ENCODE measurements at regions not wholly inside any gene's neighbourhood (a gene's known extent, or its start where the extent isn't known, plus 50 kb on each side); places are given as distances from the start of the nearest gene placed in this dataset.

GRCh38 chr15:69824075-69824876 is 273.4 kb downstream of the TLE3 start:
- no peak for DNase-seq
- Histone ChIP-seq H3K4me3 (ENCODE audit: insufficient read depth, low read depth, low read length, poor library complexity, severe bottlenecking) (no peak overlapping the region), H3K27ac (ENCODE audit: insufficient read depth, low read length, poor library complexity, severe bottlenecking) (no peak overlapping the region), H3K4me1 (ENCODE audit: control insufficient read depth, insufficient read depth, low read length, poor library complexity, severe bottlenecking) (no peaks in the 10 kb centered on the region), H3K27me3 (replicated peaks; ENCODE audit: control insufficient read depth, insufficient read depth, low read length, poor library complexity, severe bottlenecking) (no peaks in the 10 kb centered on the region), H3K36me3 (ENCODE audit: control insufficient read depth, insufficient read depth, low read length) (no peaks in the 10 kb centered on the region), H3K9me3 (ENCODE audit: control insufficient read depth, low read length) (no peaks in the 10 kb centered on the region)

- Histone ChIP-seq H3K27me3 (replicated peaks; ENCODE audit: control insufficient read depth, insufficient read depth, low read length, poor library complexity, severe bottlenecking) (no peaks in the 10 kb centered on the region), H3K4me1 (ENCODE audit: control insufficient read depth, insufficient read depth, low read length, poor library complexity, severe bottlenecking) (no peaks in the 10 kb centered on the region), H3K27ac (ENCODE audit: insufficient read depth, low read length, poor library complexity, severe bottlenecking) (no peak overlapping the region), H3K4me3 (ENCODE audit: insufficient read depth, low read depth, low read length, poor library complexity, severe bottlenecking) (no peak overlapping the region), H3K9me3 (ENCODE audit: control insufficient read depth, low read length) (no peaks in the 10 kb centered on the region), H3K36me3 (ENCODE audit: control insufficient read depth, insufficient read depth, low read length) (no peaks in the 10 kb centered on the region)
- no peak for DNase-seq
Measured at GRCh38 chr15:69824877-69825406, 272.8 kb downstream of the TLE3 start.

- DNase-seq = no peak
- Histone ChIP-seq H3K36me3 (ENCODE audit: control insufficient read depth, insufficient read depth, low read length) (no peaks in the 10 kb centered on the region), H3K27ac (ENCODE audit: insufficient read depth, low read length, poor library complexity, severe bottlenecking) (no peak overlapping the region), H3K4me3 (ENCODE audit: insufficient read depth, low read depth, low read length, poor library complexity, severe bottlenecking) (no peak overlapping the region), H3K9me3 (ENCODE audit: control insufficient read depth, low read length) (no peaks in the 10 kb centered on the region), H3K27me3 (replicated peaks; ENCODE audit: control insufficient read depth, insufficient read depth, low read length, poor library complexity, severe bottlenecking) (no peaks in the 10 kb centered on the region), H3K4me1 (ENCODE audit: control insufficient read depth, insufficient read depth, low read length, poor library complexity, severe bottlenecking) (no peaks in the 10 kb centered on the region)
Measured at GRCh38 chr15:69825941-69826818, 271.5 kb downstream of the TLE3 start.

- DNase-seq = no peak
- H3K36me3 ChIP-seq (ENCODE audit: control insufficient read depth, insufficient read depth, low read length) = no peaks in the 10 kb centered on the region
- no peaks in the 10 kb centered on the region for H3K4me1 ChIP-seq (ENCODE audit: control insufficient read depth, insufficient read depth, low read length, poor library complexity, severe bottlenecking)
- no peaks in the 10 kb centered on the region for H3K9me3 ChIP-seq (ENCODE audit: control insufficient read depth, low read length)
- no peaks in the 10 kb centered on the region for H3K27me3 ChIP-seq (replicated peaks; ENCODE audit: control insufficient read depth, insufficient read depth, low read length, poor library complexity, severe bottlenecking)
- H3K27ac ChIP-seq (ENCODE audit: insufficient read depth, low read length, poor library complexity, severe bottlenecking) = no peak overlapping the region
- H3K4me3 ChIP-seq (ENCODE audit: insufficient read depth, low read depth, low read length, poor library complexity, severe bottlenecking) = no peak overlapping the region
Measured at GRCh38 chr15:69826819-69827175, 270.9 kb downstream of the TLE3 start.

- DNase-seq = no peak
- H3K27me3 ChIP-seq (replicated peaks; ENCODE audit: control insufficient read depth, insufficient read depth, low read length, poor library complexity, severe bottlenecking) = no peaks in the 10 kb centered on the region
- no peaks in the 10 kb centered on the region for H3K36me3 ChIP-seq (ENCODE audit: control insufficient read depth, insufficient read depth, low read length)
- no peaks in the 10 kb centered on the region for H3K4me1 ChIP-seq (ENCODE audit: control insufficient read depth, insufficient read depth, low read length, poor library complexity, severe bottlenecking)
- H3K27ac ChIP-seq (ENCODE audit: insufficient read depth, low read length, poor library complexity, severe bottlenecking) = no peak overlapping the region
- H3K9me3 ChIP-seq (ENCODE audit: control insufficient read depth, low read length) = no peaks in the 10 kb centered on the region
- H3K4me3 ChIP-seq (ENCODE audit: insufficient read depth, low read depth, low read length, poor library complexity, severe bottlenecking) = no peak overlapping the region
Measured at GRCh38 chr15:69827751-69828150, 270.0 kb downstream of the TLE3 start.

GRCh38 chr15:69828181-69828828 is 269.4 kb downstream of the TLE3 start:
- Histone ChIP-seq H3K9me3 (ENCODE audit: control insufficient read depth, low read length) (no peaks in the 10 kb centered on the region), H3K27me3 (replicated peaks; ENCODE audit: control insufficient read depth, insufficient read depth, low read length, poor library complexity, severe bottlenecking) (no peaks in the 10 kb centered on the region), H3K36me3 (ENCODE audit: control insufficient read depth, insufficient read depth, low read length) (no peaks in the 10 kb centered on the region), H3K27ac (ENCODE audit: insufficient read depth, low read length, poor library complexity, severe bottlenecking) (no peak overlapping the region), H3K4me1 (ENCODE audit: control insufficient read depth, insufficient read depth, low read length, poor library complexity, severe bottlenecking) (no peaks in the 10 kb centered on the region), H3K4me3 (ENCODE audit: insufficient read depth, low read depth, low read length, poor library complexity, severe bottlenecking) (no peak overlapping the region)
- no peak for DNase-seq

GRCh38 chr15:69829974-69830373 is 267.7 kb downstream of the TLE3 start:
- no peaks in the 10 kb centered on the region for H3K27me3 ChIP-seq (replicated peaks; ENCODE audit: control insufficient read depth, insufficient read depth, low read length, poor library complexity, severe bottlenecking)

GRCh38 chr15:69830430-69830829 is 267.3 kb downstream of the TLE3 start:
- Histone ChIP-seq H3K9me3 (ENCODE audit: control insufficient read depth, low read length) (no peaks in the 10 kb centered on the region), H3K4me1 (ENCODE audit: control insufficient read depth, insufficient read depth, low read length, poor library complexity, severe bottlenecking) (no peaks in the 10 kb centered on the region), H3K36me3 (ENCODE audit: control insufficient read depth, insufficient read depth, low read length) (no peaks in the 10 kb centered on the region), H3K27ac (ENCODE audit: insufficient read depth, low read length, poor library complexity, severe bottlenecking) (no peak overlapping the region), H3K4me3 (ENCODE audit: insufficient read depth, low read depth, low read length, poor library complexity, severe bottlenecking) (no peak overlapping the region), H3K27me3 (replicated peaks; ENCODE audit: control insufficient read depth, insufficient read depth, low read length, poor library complexity, severe bottlenecking) (no peaks in the 10 kb centered on the region)
- DNase-seq = no peak

More at GRCh38 chr15:69829974-69830373, 267.7 kb downstream of the TLE3 start:
- H3K27ac ChIP-seq (ENCODE audit: insufficient read depth, low read length, poor library complexity, severe bottlenecking) = no peak overlapping the region
- no peaks in the 10 kb centered on the region for H3K4me1 ChIP-seq (ENCODE audit: control insufficient read depth, insufficient read depth, low read length, poor library complexity, severe bottlenecking)
- H3K9me3 ChIP-seq (ENCODE audit: control insufficient read depth, low read length) = no peaks in the 10 kb centered on the region
- no peak for DNase-seq
- H3K4me3 ChIP-seq (ENCODE audit: insufficient read depth, low read depth, low read length, poor library complexity, severe bottlenecking) = no peak overlapping the region
- no peaks in the 10 kb centered on the region for H3K36me3 ChIP-seq (ENCODE audit: control insufficient read depth, insufficient read depth, low read length)

GRCh38 chr15:69830876-69831275 is 266.8 kb downstream of the TLE3 start:
- Histone ChIP-seq H3K4me3 (ENCODE audit: insufficient read depth, low read depth, low read length, poor library complexity, severe bottlenecking) (no peak overlapping the region), H3K9me3 (ENCODE audit: control insufficient read depth, low read length) (no peaks in the 10 kb centered on the region), H3K27me3 (replicated peaks; ENCODE audit: control insufficient read depth, insufficient read depth, low read length, poor library complexity, severe bottlenecking) (no peaks in the 10 kb centered on the region), H3K36me3 (ENCODE audit: control insufficient read depth, insufficient read depth, low read length) (no peaks in the 10 kb centered on the region), H3K4me1 (ENCODE audit: control insufficient read depth, insufficient read depth, low read length, poor library complexity, severe bottlenecking) (no peaks in the 10 kb centered on the region), H3K27ac (ENCODE audit: insufficient read depth, low read length, poor library complexity, severe bottlenecking) (no peak overlapping the region)
- DNase-seq = no peak
